ENCODE measurements at regions not wholly inside any gene's neighbourhood (a gene's known extent, or its start where the extent isn't known, plus 50 kb on each side); places are given as distances from the start of the nearest gene placed in this dataset.

DNA sequence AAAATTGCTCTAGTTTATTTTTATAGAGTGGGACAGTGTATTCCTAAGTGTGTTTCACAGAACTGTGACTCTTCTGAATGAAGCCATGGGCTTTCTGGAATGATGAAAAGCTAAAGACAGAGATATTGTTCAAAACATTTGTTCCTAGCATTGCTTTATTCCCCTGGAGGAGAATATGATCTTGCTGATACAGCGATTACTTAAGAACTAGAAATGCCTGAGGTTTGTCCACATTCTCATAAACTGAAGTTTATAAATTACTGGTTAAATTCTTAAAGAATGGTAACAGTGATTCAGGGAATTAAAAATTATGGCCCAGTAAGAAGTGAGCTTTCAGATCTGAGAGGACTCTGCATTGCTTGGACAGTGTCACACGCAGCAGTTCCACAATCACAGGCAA is 690.3 kb downstream of the FAM181B start:
- Histone ChIP-seq H3K9me3 (ENCODE audit: control insufficient read depth, insufficient read depth, low read length) (0 out of 2 replicates have a peak, but pooled peaks cover 2% of the 10 kb centered on the region), H3K4me3 (ENCODE audit: insufficient read depth, low read depth, low read length) (no peak overlapping the region), H2BK5ac (ENCODE audit: low read depth, low read length, poor library complexity, severe bottlenecking) (no peak overlapping the region), H4K91ac (ENCODE audit: insufficient read depth, low read depth, low read length) (no peak overlapping the region), H2BK20ac (ENCODE audit: low read depth, low read length) (no peak overlapping the region), H3K18ac (ENCODE audit: low read depth, low read length) (no peak overlapping the region), H4K20me1 (ENCODE audit: insufficient read depth, low read length) (no peaks in the 10 kb centered on the region), H4K5ac (ENCODE audit: low read depth, low read length) (no peak overlapping the region), H3K56ac (ENCODE audit: extremely low read depth, insufficient read depth, low read length) (no peak overlapping the region), H2AFZ (replicated peaks; ENCODE audit: low read length, poor library complexity) (no peak overlapping the region), H4K8ac (ENCODE audit: low read depth in 2 of 2, low read length in 2 of 2) (no peak overlapping the region), H3K4ac (ENCODE audit: low read depth, low read length) (no peak overlapping the region), H3K9ac (ENCODE audit: low read depth, low read length) (no peak overlapping the region), H3K36me3 (ENCODE audit: control insufficient read depth, insufficient read depth, low read length) (no peaks in the 10 kb centered on the region), H2AK9ac (replicated peaks; ENCODE audit: low read depth, low read length, poor library complexity) (no peak overlapping the region), H2BK15ac (ENCODE audit: low read depth, low read length) (no peak overlapping the region), H2BK120ac (ENCODE audit: low read depth, low read length) (no peak overlapping the region), H3K14ac (replicated peaks; ENCODE audit: low read depth, low read length) (no peak overlapping the region), H3K4me1 (ENCODE audit: control insufficient read depth, insufficient read depth, low read length) (no peaks in the 10 kb centered on the region), H3K79me1 (ENCODE audit: low read depth in 1 of 2, low read length in 2 of 2) (no peaks in the 10 kb centered on the region), H3K9me1 (ENCODE audit: insufficient read depth, low read length) (no peaks in the 10 kb centered on the region), H3K27me3 (ENCODE audit: control insufficient read depth, insufficient read depth, low read length) (no peaks in the 10 kb centered on the region), H3K23ac (ENCODE audit: low read depth, low read length) (no peak overlapping the region), H3K27ac (ENCODE audit: insufficient read depth, low read length) (no peak overlapping the region), H3K4me2 (ENCODE audit: low read depth, low read length) (no peak overlapping the region), H2AK5ac (ENCODE audit: low read depth, low read length) (no peak overlapping the region)
- intact Hi-C loops (cut with micrococcal nuclease) = no loop called here
- ChIA-PET POLR2A (ENCODE audit: unreplicated experiment) (no interaction called here), CTCF (no interaction called here)
- dilution Hi-C loops (cut with HindIII; ENCODE audit: low sequenced_read_pairs, unreplicated experiment) = no loop called here
- TF ChIP-seq CHD1 (IDR thresholded peaks at IDR 0.05; ENCODE audit: low read depth, low read length) = no peak
- TF ChIP-seq MAFK (IDR thresholded peaks at IDR 0.05; ENCODE audit: low read depth, low read length) = peak; percentile 65
- in situ Hi-C loops (cut with MboI; ENCODE audit: low sequenced_read_pairs) = no loop called here
- DNase-seq = no peak
- no TSS peak for BruUV-seq (replicated peaks)
- no CpG with 5 or more reads among the region's 2 CpGs for WGBS, 2 experiments (ENCODE audit: extremely low coverage in 2 of 2, insufficient read length in 1 of 2)
- no peak for ATAC-seq (ENCODE audit: low read depth)
